GM18511 (cell line): ENCODE measurements at regions not wholly inside any gene's neighbourhood (a gene's known extent, or its start where the extent isn't known, plus 50 kb on each side); places are given as distances from the start of the nearest gene placed in this dataset.

Experiments
- ATAC-seq: cut with Tn5 transposase; IDR thresholded peaks from one replicate; pipeline ENCODE4 v1.9.1; 2021; ENCODE audit warnings: mild to moderate bottlenecking, moderate library complexity; ENCODE audit not compliant: unreplicated experiment

DNA sequence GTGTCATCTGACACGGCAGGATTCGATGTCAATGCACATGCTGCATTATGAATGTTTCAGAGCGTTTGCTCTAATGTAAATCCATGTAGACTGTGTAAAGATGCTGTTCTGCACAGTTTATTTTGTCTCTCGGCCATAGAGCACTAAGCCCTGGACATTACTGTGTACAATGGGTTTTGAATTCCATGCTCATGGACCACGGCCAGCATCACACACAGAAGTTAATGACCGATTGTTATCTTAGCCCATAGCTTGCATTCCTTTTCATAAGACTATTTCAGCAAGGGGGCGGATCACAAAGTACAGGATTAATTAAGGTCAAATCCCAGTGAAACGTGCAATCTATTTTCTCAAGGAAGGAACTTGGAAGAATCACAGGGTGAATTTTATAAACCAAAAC lies 286.1 kb upstream of the TENM3 start:
- ATAC-seq, result no peak

DNA sequence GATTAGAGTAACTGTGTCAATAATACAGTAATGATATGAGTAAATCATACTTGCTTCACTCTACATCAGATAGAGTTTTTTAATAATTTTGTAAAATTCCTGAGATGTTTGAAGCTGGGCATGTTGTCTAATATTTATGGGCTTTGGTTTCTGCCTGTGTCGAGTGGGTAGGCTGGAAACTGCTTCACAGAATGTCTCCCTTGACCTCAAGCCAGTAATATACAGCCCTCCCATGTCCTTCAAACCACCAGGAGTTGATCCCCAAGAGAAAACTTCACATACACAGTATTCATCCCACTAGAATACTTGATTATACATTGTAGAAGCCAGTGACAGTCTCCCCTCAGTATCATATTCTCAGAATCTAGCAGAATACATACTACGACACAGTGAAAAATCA lies 284.8 kb upstream of the TENM3 start:
- ATAC-seq, result no peak

- ATAC-seq, result no peak
These were observed 284.1 kb upstream of the TENM3 start for GRCh38 chr4:181959121-181959520.

DNA sequence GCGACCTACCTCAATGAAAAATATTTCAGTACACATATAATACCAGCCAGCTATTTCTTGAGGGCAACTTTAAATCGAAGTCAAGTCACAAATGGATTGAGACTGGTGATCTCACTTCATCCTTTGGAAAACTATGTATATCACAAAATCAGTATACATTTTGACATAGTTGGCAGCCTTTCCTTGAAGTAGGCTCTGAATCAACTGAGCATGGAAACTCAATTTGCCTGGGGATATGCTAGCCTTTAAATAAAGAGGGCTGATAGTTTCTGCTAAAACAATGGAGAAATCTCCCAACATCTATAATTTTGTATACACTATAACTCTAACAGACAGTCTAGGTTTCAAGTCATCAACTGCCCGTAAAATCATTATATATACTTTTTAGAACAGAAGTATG lies 282.8 kb upstream of the TENM3 start:
- ATAC-seq, result no peak

DNA sequence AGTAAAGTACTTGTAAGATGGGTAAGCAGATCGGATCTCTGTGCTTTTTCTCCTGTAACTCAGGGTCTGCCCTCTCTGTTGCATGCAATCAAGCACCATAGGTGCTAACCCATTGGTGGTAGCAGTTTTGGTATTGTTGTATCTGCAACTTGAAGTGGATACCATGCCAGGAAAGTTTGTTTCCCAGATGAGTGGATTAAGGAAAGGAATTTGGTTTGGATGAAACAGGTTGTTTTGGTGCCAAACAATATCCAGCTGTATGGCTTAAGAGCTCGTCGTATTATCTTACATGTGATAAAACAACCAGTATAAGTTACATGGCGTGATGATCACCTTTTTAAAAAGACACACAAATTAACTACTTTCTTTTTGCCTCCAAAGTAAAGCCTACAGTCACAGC lies 280.9 kb upstream of the TENM3 start:
- ATAC-seq, result no peak

- no peak for ATAC-seq
These were observed 278.5 kb upstream of the TENM3 start for GRCh38 chr4:181964731-181965130.

DNA sequence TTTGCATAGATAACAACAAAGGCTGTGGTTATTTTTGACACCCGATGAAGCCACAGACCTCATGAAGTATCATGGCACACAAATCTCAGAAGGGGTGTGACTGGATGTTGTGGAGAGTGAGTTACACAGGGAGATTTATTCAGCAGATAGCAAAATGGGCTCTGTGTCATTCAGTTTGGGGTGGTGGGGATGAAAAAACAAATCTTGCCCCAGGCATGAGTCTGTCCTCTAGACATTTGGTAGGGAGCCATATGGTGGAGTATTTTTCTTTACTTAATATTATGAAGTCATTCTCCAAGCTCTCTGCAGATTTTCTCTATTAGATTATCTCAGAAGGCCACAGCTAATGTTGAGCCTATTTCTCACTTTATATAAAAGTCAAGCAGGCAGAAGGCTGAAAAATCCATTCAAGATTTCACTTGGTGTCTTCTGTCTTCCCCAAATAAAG lies 277.1 kb upstream of the TENM3 start:
- ATAC-seq, result peak; percentile 69

GRCh38 chr4:181967401-181967800 lies 275.8 kb upstream of the TENM3 start:
- no peak for ATAC-seq

GRCh38 chr4:181968371-181968770 lies 274.8 kb upstream of the TENM3 start:
- ATAC-seq, result no peak

GRCh38 chr4:181969151-181969550 lies 274.1 kb upstream of the TENM3 start:
- ATAC-seq, result no peak

- no peak for ATAC-seq
These were observed 272.8 kb upstream of the TENM3 start for GRCh38 chr4:181970366-181970765.

DNA sequence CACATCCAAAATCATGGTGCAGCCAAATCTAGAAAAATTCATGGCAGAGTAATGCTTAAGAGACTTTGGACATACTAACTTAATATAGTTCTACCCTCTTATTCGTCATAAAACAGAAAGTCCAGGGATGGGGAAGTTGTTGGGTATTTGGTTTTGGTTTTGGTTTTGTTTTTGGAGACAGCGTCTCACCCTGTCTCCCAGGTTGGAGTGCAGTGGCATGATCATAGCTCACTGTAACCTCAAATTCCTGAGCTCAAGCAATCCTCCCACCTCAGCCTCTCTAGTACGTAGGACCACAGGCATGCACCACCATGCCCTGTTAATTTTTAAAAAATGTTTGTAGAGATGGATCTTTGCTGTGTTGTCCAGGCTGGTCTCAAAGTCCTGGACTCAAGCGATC lies 271.8 kb upstream of the TENM3 start:
- ATAC-seq, result peak; percentile 84

- ATAC-seq, result no peak
These were observed 271.2 kb upstream of the TENM3 start for GRCh38 chr4:181971973-181972372.

GRCh38 chr4:181976764-181977163 lies 266.4 kb upstream of the TENM3 start:
- no peak for ATAC-seq

DNA sequence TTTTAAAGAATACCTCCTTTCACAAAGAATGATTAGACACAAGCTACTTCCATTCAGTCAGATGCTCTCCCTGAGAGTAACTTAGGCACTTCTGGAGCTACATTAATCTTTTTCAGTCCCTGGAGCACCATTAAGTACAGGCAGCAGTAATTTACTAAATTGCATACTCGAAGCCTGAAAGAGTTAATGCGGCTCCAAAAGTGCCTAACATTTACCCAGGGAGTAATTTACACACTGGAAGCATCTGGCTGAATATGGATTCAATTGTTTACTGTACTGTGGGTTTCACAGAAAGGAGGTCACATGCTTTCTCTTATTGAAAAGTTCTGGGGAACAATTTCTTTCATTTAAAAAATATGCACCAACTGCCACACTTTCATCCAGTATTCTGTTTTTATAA lies 260.8 kb upstream of the TENM3 start:
- ATAC-seq, result no peak

GRCh38 chr4:181982856-181983255 lies 260.3 kb upstream of the TENM3 start:
- no peak for ATAC-seq

GRCh38 chr4:181987392-181987791 lies 255.8 kb upstream of the TENM3 start:
- ATAC-seq, result no peak

DNA sequence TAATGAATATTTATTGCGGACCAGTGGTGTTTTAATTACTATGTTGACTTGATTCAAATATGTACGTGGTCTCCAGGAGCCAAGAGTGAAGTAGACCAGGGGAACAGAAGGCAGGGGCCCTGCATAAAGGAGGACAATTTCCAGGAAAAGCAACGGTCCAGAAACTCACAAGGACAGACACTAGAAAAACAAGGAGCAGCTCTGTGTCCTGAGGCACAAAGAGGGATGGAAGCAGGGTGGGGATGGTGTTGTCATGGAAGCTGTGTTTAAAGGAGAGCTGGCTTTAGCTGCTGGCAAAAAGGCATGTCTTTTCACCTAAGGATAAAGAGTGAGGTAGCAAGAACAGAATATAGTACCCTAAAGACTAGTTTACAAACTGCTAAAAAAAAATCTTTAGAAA lies 254.1 kb upstream of the TENM3 start:
- no peak for ATAC-seq

GRCh38 chr4:181991369-181992108 lies 251.7 kb upstream of the TENM3 start:
- ATAC-seq, result no peak

GRCh38 chr4:181998398-181999295 lies 244.6 kb upstream of the TENM3 start:
- no peak for ATAC-seq

GRCh38 chr4:182000077-182000476 lies 243.1 kb upstream of the TENM3 start:
- no peak for ATAC-seq

- ATAC-seq, result no peak
These were observed 232.3 kb upstream of the TENM3 start for GRCh38 chr4:182010876-182011275.
